Right kidney (tissue), 1 donor: ENCODE measurements at regions not wholly inside any gene's neighbourhood (a gene's known extent, or its start where the extent isn't known, plus 50 kb on each side); places are given as distances from the start of the nearest gene placed in this dataset.
"Not testable (repeated sequence)": the region's sequence is repeated elsewhere in the genome, so short reads cannot be mapped to it uniquely, and the experiment has no call there.

Experiments
- DNase-seq: peaks from one replicate; pipeline ENCODE4 v3.0.0-alpha.2; 2016

DNA sequence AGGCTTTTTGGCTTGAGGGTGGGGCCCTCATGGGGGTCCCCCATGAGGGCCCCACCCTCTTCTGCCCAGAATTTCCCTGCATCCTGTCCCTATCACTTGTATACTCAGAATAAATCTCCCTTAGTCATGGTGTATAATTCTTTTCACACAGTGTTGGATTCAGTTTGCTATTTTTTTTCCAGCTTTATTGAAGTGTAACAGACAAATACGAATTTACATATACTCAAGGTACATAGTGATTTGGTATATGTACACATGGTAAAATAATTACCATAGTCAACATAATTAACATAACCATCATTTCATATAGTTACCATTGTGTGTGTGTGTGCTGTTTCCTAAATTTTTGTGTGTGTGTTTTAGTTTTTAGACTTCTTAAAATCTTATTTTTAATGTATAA, 289.4 kb downstream of the CNTNAP3B start:
- DNase-seq: not testable (repeated sequence)

DNA sequence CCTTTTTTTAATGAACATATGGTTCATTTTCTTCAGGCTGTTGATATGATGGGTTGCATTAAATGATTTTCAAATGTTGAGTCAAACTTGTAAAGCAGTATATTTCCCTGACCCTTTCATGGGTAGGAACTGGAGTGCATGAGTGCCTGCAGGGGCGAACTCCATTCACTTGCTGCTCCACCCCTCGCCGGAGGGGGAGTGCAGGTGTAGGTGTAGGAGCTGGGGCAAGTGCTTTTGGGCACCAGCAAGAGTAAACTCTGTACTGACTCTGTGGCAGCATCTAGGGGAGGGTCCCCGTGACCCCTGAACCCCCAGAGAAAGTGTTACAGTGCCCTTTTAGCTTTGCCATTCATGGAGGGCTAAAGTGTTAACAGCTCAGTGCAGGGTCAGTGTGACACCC, 290.3 kb downstream of the CNTNAP3B start:
- not testable (repeated sequence) for DNase-seq

DNA sequence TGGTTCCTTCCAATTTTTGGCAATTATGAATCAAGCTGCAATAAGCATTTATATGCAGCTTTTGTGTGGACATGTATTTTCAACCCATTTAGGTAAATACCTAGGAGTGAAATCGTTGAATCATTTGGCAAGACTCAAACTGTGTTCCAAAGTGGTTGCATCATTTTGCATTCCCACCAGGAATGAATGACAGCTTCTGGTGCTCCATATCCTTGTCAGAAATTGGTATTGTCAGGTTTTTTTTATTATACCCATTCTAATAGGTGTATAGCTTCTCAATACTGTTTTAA, 290.7 kb downstream of the CNTNAP3B start:
- not testable (repeated sequence) for DNase-seq

DNA sequence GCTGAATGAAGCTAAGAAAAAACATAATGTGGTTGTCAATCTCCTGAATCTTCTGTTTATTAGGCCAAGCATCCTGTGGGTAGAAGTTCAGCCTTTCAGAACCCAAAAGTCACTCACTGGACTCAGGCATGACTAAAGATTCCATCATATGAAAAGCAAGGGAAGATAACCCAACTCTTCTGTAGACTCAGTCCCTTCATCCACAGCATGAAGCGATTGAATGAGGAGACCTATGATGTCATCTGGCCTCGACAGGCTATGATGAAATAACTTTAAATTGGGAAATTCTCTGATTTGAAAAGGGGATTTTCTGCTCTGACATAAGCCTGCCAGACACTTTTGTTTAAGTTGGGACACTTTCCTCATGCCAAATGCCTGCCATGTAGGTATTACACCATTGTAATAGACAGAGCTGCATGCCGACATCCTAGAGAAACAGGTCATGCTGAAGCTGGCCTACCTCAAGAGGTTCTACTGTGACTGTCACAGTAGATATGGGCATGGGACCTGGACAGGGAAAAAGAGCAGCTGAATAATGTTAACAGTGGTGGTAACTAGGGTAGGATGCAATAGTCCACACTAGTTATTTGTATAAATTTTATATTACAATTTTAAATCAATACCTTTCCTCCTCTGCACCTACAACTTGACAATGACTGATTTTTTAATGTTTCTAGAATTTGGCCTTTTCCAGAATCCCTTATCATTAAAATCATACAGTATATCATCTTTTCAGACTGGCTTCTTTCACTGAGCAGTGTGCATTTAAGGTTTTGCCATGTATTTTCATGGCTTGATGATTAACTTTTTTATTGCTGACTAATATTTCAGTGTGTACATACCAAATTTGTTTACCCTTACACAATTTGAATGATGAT, 291.3 kb downstream of the CNTNAP3B start:
- not testable (repeated sequence) for DNase-seq

DNA sequence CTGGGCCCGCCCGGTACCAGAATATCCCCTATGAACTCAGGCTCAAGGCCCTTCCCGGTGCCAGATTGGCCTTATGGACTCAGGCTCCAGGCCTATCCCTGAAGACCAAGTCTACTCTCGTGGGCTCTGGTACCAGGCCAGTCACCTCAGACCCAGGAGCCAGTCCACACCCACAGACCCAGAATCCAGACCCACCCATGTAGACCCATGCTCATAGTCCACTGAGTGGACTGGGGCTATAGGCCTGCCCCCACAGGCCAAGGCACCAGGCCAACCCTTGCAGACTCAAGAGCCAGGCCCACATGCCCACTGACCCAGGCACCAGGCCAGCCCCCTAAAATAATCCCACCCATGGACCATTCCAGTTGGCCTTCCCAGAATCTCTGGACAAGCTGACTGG, 296.1 kb downstream of the CNTNAP3B start:
- not testable (repeated sequence) for DNase-seq

DNA sequence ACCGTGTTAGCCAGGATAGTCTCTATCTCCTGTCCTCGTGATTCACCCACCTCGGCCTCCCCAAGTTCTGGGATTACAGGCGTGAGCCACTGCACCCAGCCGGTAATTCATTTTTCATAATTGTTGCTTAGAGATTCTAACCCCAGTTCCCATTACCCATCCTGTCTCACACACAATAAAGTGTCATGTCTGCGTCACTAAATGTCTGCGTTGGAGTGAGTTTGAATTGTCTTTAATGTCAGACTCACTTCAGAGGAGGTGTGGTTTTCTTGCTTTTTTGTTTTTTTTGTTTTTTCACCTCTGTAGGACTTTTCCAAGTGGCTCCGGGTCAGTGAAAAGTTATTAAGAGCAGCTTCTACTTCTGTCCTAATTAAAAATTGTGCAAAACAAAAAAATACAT, 304.5 kb downstream of the CNTNAP3B start:
- DNase-seq: not testable (repeated sequence)

DNA sequence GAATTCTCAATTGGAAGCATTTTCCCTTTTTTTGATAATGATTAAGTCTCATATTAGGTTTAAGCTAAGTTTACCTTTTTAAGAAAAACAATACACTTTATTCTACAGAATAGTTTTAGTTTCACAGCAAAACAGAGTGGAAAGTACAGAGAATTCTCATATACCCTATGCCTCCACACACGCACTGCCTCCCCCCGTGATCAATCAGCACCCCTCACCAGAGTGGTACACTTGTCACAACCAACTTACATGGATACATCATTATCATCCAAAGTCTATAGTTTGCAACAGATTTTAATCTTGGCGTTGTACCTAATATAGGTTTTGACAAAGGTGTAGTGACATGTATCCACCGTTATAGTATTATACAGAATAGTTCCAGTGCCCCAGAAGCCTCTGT, 326.5 kb downstream of the CNTNAP3B start:
- DNase-seq: not testable (repeated sequence)

DNA sequence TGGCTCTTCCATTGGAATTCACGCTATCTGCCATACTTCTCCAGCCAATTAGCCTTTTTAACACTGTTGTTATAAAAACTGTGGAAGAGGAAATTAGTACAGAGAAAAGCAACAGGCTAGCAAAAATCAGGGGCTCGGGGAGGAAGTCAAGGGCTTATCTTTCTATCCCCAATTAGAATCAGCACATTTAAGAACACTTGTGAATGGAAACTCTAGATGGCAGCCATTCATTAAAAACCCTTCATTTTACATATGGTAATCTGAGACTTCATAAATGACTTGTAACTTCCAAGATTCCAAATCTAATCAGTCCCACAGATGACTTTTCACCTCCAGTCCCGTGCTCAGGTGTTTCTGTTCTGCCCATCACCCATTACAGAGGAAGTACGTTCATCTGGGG, 330.5 kb downstream of the CNTNAP3B start:
- DNase-seq: not testable (repeated sequence)

DNA sequence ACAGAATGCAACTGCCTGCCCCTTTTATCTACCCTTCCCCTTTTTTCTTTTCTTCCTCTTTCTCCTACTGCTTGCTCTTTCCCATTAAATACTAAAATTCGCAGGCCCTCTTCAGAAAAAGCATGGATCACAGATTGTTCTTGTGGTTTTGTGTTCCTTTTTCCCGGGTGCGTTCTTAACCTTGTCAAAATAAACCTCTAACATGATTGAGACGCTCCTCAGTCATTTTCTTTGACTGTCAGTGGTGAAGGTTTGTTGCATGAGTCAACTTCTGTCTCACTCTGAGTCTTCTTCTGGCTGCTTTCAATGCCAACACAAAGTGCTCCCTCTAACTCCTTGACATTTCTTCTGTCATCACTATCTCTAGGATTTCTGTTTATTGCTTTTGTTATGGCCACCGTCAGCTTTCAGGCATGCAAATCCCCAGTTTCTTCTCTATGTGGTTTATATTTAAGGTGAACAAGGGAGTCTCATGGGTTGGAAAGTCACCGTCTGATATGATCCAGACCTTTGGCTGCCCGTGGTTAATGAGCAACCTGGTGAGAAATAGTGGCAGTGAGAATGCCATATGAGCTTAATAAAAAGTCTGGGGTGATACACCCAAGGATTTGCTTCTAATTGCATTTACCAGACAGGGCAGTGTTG, 338.4 kb downstream of the CNTNAP3B start:
- not testable (repeated sequence) for DNase-seq

DNA sequence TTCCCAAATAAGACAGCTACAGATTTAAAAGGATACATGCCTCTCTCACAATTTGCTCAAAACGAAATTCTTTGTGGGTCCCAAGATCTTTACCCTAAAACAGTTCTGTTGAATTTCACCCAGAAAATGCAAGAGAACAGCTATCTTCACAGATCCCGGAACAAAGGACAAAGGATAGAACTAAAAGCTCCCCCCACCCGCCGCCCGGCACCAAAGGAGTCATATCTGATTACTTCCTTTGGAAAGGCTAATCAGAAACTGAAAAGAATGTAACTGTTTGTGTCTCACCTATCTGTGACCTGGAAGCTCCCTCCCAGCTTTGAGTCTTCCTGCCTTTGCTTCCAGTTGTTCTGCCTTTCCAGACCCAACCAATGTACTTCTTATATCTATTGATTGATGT, 339.2 kb downstream of the CNTNAP3B start:
- DNase-seq: not testable (repeated sequence)

DNA sequence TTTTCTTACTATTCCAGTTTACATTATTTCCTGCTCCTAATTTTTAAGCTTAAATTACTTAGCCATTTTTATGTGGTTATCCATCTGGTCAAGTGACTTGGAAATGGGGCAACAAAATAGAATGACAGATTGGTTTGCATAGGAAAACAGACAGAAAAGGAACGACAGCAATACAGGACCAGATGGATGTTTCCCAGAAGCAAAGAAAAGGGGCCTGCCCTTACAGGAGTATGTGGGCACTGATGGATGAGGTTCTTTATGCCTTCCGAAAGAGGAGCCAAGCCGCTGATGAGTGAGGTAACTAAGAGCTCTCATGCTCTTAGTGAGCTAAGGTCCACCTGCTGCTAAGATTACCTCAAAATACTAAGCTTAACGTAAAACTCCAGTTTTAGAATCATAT, 339.8 kb downstream of the CNTNAP3B start:
- DNase-seq: not testable (repeated sequence)

DNA sequence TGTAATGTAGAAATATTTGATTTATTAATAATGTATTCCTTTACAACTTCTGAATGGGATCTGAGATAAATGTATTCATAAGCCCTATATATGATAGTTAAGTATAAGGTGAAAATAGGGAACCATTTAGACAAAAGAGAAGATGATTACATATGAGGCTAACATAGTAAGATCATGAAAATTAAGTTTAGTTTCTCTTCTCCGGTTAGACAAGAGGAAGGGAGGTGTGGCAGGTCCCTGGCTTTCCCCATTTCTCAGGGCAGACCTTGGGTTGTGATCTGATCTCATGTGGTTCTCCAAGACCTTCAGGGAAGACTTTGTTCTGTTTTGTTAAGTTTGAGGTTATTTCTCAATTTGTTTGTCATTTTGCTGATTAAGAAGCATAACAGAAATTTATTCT, 341.3 kb downstream of the CNTNAP3B start:
- DNase-seq: not testable (repeated sequence)

DNA sequence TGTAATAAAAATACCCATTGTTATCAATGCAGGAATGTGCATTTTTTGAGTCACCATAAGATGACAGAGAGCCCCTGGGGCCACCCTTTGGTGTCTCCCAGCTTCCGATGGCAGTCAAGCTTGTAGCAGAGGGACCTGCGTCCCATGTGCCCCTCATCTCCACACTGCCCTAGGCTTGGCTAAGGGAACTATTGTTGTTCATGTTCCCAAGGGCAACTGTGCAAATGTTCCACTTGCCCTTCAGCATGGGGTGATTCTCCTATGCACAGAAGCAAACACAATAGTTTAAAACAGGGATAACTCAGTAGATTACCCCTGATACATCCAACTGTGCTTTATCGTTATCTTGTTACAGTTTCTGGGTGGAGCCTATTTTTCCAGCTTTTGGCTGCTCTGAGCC, 342.0 kb downstream of the CNTNAP3B start:
- DNase-seq: not testable (repeated sequence)

DNA sequence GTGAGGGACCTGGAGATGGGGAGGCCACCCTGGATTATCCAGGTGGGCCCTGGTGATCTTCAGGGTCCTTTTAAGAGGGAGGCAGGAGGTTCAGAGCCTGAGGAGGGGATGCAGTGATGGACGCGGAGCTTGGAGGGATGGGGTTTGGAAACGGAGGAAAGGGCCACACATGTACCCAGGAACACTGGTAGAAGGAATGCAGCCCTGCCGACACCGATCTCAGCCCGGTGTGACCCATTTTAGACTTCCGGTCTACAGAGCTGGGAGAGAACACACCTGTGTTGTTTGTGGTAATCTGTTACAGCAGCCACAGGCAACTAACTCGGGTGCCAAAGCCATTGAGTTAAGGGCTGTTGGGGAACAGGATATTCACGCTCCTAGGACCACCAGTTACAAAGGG, 345.2 kb downstream of the CNTNAP3B start:
- DNase-seq: not testable (repeated sequence)

DNA sequence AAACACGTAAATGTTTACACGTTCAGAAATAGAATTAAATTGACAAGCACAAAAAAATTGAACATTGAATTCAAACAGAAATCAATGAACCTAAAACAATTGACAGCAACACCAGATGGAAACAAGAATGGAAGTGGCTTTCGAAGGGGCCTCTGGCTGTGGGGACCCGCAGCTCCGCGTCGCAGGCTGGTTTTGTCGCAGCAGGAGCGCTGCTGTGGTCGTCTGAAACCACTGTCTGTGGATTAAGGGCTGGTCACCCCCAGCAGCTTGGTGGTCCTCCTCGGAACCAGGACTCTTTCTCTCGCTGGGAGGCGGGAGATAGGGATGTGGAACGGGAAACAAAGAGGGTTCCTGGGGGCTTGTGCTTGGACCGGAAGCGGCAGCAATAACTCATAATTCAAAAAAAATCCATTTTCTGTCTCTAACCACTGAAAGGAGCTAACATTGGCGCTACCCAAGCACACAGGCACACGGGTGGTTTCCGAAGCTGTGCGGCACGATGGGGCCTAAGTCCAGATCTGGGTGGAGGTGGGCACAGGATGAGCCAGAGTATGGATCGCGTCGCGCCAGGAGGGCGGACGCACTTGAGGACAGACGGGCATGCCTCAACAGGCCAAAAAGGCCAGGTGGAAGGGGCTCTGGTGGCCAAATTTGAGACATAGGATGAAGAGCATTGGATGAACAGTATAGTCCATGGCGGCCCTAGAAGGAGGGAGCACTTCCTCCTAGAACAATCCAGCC, 346.0 kb downstream of the CNTNAP3B start:
- not testable (repeated sequence) for DNase-seq

DNA sequence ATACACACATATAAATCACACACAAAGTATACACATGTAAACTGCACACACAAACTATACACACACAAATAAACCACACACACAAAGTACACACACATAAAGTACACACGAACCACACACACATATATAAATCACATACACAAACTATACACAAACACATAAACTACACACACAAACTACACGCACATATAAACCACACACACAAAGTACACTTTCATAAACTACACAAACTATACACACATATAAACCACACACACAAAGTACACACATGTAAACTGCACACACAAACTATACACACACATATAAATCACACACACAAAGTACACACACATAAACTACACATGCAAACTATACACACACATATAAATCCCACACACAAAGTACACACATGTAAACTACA, 347.3 kb downstream of the CNTNAP3B start:
- not testable (repeated sequence) for DNase-seq

DNA sequence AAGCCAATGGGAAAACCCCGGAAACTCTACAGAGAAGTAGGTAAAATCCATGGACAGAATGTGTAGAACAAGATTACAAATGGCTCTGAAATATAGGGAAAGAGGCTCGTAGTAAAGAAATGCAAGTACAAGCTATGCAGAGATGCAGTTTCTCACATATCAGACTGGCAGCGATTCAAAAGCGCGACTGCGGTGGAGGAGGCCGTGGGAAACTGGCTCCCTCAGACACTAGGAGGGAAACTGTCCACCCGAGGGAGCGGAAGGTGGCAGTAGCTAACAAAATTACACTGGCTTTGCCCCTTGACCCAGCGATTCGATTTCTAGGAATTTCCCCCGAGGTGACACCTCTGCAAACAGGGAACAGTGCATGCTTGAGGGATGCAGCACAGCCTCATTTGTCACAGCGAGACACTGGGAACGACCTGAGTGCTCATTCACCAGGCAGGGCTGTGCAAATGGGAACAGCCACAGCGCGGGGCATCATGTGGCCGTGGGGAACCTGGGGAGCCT, 349.3 kb downstream of the CNTNAP3B start:
- DNase-seq: not testable (repeated sequence)

DNA sequence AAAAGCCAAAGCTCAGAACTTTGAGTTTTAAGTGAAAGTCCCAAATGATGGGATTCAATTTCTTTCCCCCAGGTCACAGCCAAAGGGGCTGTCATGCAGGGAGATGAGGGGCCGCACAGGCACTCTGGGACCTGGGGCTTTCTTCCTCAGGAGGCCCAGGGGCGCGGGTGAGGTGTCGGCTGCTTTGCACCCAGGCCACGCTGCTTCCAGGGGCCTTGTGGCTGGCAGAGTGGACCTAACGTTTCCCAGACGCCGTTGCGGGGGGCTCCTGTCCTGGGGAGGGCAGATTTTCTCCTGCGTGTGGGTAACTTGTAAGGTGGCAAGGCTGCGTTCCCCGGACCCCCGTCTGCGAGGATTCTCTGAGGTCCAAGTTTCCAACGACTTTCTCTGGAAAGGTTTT, 350.0 kb downstream of the CNTNAP3B start:
- not testable (repeated sequence) for DNase-seq

DNA sequence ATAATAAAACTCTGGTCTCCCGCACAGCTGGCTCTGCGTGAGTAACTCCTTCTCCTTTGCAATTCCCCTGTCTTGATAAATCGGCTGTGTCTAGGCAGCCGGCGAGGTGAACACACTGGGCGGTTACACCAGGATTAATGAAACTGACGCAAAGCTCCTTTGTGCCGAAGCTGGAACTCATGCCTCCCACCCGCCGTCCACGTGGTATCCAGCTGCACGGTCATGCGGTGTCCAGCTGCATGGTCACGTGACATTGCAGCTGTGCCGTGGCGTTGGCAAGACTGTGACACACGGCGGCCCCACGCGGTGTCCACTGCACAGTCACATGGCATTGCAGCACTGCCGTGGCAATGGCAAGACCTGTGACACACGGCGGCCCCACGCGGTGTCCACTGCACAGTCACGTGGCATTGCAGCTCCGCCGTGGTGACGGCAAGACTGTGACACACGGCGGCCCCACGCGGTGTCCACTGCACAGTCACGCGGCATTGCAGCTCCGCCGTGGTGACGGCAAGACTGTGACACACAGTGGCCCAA, 350.6 kb downstream of the CNTNAP3B start:
- not testable (repeated sequence) for DNase-seq

DNA sequence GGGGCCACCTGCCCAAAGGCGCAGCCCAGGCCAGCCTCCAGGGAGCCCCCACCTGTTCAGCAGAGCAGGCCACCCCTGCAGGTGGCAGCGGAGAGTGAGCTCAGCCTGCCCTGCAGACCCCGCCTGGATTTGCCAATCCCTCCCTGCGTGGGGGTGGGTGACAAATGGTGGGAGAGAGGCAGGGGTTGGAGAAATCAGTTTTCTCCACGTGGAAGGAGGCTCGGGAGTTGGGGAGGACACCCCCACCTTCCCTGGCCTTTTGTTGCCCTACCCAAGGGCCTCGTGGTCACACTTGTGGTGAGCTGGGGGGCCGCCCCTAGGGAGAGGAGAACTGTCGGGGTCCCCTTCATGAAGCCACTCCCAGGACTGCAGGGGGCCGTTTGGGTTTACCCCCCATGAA, 351.7 kb downstream of the CNTNAP3B start:
- not testable (repeated sequence) for DNase-seq

DNA sequence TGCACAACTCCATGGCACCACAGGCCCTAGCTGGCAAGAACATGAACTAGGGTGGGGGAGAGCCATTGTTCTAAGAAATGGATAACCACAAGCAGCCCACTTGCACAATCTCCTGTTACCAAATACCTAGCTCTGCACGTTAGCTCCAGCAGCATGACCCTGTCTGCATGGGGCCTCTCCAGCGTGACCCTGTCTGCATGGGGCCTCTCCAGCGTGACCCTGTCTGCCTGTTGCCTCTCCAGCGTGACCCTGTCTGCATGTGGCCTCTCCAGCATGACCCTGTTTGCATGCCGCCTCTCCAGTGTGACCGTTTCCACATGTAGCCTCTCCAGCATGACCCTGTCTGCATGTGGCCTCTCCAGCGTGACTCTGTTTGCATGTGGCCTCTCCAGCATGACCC, 356.7 kb downstream of the CNTNAP3B start:
- DNase-seq: not testable (repeated sequence)

DNA sequence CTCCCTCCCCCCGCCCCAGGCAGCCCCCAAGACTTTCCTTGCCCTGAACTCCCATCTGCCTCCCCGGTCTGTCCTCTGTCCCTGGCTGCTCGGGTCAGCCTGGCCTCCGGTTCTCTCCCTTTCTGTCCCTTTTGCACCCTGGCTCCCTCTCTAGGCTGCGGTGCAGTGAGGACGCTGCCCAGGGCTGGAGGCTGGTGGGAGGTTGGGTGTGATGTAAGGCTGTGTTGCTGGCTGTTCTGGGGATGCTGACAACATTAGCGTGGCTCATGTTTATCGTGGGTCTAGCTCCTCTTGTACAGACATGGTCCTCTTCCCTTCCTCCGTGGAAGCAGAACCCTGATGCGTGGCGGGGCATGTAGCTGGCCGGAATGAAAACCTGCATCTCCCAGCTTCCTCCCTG, 357.5 kb downstream of the CNTNAP3B start:
- not testable (repeated sequence) for DNase-seq

DNA sequence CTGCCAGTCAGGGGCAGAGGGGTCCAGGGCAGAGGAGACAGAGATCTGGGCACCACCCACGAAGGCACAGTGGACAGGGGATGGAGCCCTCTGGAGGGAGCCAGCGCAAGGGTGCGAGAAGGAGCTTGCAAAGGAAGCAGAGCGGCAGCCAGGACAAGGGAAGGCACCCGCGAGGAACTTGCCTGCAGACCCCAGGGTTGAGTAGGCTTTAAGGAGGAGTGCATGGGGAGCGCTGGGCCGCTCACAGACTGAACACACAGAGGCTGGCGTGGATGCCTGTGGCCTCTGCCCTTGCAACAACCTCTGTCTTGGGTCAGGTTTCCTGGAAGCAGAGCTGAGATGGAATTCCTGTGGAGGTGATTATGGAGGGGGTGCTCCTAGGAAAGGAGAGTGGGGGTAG, 374.4 kb downstream of the CNTNAP3B start:
- DNase-seq: not testable (repeated sequence)
